T-helper 2 cell treated with Interferon-gamma antibody and Interleukin-4, amounts not matched to agents 100 ng/mL and 5 ng/mL, for 36 hours (primary cell): ENCODE measurements at regions not wholly inside any gene's neighbourhood (a gene's known extent, or its start where the extent isn't known, plus 50 kb on each side); places are given as distances from the start of the nearest gene placed in this dataset.
"Not testable (repeated sequence)": the region's sequence is repeated elsewhere in the genome, so short reads cannot be mapped to it uniquely, and the experiment has no call there.

Experiments
- intact Hi-C: fragments of 100-400 bp; cut with micrococcal nuclease; formaldehyde crosslinking; loops from one replicate; pipeline ENCODE4 v1.15.1; 2023

DNA sequence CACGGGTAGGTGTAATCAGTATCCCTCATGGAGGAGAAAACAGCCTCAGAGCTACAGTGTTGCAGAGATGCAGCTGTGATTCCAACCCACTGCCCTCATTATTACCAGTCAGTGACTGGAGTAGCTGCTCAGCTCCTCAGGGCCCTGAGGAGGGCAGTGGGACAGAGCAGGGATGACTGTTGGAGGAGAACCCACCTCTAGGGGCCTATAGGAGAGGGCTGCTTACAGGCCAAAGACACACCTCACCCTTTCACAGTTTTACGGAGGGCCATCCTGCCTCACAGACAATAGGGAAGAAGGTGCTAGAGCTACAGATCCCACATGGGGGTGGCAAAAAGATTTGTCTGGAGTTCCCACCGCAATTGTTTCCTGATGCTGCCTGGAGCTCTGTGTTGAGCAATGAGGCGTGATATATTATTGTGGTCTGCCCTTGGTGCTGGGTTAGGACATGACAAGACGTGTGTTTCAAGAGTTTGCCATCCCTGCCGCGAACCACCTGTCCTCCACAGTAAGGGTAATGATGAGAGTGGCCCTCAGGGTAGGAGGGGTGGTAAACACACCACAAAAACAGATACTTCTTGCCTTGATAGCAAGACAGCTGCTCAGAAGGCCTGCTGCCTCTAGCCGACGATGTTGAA lies 140.5 kb upstream of the TPM1 start:
- intact Hi-C loops: no loop called here

GRCh38 chr15:62902821-62903220 lies 139.7 kb upstream of the TPM1 start:
- intact Hi-C loops: no loop called here

DNA sequence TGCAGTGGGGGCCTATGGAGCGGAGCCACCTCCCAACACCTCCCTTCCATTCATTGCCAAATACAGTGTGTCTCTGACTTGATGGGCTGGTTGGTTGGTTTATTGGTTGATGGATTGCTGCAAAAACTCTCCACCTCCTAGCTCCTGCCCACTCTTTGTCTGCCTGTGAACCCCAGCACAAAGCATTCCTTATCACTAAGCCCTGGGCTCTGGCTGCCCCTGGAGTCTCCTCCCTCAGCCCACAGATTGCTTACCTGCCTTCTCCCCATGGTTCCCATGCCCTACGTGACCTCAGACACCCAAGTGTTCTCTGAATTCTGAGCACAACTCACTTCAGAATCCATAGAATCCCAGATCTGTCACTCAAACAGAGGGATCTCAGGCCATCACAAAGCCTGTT lies 139.1 kb upstream of the TPM1 start:
- intact Hi-C loops: no loop called here

- intact Hi-C loops: no loop called here
Measured at GRCh38 chr15:62904041-62904910, 138.3 kb upstream of the TPM1 start.

DNA sequence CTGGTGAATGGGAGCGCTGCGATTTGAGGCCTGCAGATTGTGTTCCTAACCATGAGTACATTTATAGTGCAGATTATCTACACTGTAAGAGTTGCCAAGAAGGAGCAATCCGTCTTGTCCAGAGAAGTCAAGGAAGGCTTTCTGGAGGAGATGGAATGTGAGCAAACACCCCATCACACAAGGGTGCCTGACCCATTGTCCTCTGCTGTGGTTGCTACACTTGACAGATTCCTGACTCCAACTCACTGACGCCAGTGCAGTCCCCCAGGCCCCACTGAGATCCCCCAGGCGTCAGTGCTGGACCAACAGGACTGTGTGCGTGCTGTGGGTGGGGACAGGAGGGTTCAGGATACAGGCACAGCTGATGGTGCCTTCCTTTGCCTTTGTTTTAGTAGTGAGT lies 135.9 kb upstream of the TPM1 start:
- intact Hi-C loops: no loop called here

DNA sequence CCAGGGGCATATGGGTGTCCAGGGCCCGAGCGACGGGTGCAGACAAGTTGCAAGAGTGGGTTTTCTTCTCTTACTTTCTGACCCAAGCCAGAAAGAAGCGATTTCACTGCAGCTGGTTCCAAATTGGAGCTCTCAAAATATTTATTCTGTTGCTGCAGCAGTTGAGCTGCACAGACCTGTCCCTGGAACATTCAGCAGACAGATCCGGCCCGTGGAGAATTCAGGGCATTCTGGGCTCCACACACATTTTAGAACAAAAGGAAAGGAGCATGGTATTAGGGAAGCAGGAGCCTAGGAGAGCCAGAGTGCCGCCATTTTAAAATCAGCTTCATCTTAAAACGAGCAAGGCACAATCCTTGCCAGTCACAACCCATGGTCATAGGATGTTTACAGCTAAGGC lies 135.3 kb upstream of the TPM1 start:
- intact Hi-C loops: no loop called here

DNA sequence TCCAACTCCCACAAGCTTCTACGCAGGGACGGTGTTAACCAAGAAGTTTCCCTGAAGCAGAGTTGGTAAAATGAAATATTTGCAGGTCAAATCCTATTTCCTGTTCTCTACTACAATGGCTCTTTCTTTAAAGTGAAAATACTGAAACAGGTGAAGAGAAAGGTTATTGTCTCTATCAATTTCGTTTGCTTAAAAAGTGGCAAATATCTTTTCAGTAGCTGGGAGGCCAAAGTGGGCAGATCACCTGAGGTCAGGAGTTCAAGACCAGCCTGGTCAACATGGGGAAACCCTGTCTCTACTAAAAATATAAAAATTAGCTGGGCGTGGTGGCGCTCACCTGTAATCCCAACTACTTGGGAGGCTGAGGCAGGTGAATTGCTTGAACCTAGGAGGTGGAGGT lies 134.2 kb upstream of the TPM1 start:
- intact Hi-C loops: not testable (repeated sequence)

- intact Hi-C loops: no loop called here
Measured at GRCh38 chr15:62909257-62909656, 133.3 kb upstream of the TPM1 start.

- intact Hi-C loops: no loop called here
Measured at GRCh38 chr15:62912282-62912681, 130.3 kb upstream of the TPM1 start.

DNA sequence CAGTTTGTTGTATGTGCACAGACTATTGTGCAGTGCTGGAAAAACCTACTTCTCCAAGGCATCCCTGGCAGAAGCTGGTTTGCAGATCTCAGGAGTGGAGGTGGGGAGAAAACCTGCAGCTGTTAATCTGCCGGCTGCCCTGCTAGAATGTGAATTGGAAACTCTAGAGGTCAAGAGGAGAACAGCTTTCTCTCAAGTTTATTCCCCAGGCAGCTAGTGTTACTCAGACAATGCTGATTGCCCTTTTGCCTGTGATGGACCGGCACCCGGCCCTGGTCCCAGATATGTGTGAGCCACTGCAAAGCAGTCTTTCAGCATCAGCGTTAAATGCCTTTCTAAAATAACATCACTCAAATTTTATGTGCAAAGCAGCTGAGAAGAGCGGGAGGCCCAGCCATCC lies 129.7 kb upstream of the TPM1 start:
- intact Hi-C loops: no loop called here

DNA sequence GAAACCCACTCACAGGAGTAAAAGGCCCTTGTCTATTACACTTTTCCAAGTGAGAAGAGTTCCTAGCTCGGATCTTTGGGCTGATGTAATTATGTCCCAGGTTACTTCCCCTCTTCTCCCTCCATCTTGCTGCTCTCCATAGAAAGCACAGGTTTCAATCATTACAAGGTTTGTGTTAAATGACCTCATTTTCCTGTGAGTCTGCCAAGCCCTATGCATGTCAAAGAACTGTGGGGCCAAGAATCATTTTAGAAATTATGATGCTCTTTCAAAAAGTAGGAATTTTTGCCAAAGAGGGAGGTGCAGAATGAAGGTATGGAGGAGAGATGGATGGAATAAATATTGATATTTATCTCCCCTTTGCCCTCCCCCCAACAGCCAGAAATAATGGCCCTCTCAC lies 129.3 kb upstream of the TPM1 start:
- intact Hi-C loops: no loop called here

GRCh38 chr15:62914461-62915079 lies 128.0 kb upstream of the TPM1 start:
- intact Hi-C loops: no loop called here

DNA sequence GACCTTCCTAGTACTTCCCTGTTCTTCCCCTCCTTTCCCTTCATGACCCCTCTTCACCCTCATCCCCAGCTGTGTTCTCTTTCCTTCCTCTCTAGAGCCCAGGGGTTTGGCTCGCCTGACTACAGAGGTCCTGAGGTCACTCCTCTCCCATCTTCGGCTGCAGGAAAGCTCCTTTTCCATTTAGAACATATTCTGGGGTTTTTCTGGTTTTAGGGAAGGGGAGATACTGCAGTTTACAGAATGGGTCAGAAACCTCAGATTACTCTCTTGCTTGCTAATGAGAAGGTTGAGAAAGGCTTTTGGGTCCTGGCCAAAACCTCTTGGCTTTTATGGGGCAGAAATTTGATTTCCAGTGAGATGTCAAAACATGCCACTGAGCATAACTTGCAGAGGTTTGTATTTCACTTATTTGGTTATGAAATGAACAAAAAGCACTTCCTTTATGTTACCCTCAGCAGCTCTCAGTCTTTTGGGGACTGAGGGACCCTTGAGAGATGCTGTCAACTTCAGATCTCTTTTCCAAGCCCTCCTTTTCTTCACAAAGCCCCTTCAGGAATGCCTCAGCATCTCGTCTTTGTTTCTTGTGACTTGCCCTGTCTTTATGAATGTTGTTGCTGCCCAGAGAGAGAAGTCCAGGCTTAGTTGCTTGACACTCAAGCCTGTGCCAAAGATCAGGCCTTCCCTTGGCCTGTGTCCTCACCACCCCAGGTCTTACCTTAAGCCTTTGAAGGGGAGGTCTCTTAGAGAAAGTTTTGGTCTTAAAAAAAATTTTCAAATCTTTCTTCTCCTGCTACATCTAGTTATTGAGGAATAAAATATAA lies 121.7 kb upstream of the TPM1 start:
- intact Hi-C loops: no loop called here

GRCh38 chr15:62922514-62922913 lies 120.0 kb upstream of the TPM1 start:
- intact Hi-C loops: no loop called here

GRCh38 chr15:62925875-62926274 lies 116.7 kb upstream of the TPM1 start:
- intact Hi-C loops: no loop called here

GRCh38 chr15:62927196-62927595 lies 115.4 kb upstream of the TPM1 start:
- intact Hi-C loops: no loop called here

DNA sequence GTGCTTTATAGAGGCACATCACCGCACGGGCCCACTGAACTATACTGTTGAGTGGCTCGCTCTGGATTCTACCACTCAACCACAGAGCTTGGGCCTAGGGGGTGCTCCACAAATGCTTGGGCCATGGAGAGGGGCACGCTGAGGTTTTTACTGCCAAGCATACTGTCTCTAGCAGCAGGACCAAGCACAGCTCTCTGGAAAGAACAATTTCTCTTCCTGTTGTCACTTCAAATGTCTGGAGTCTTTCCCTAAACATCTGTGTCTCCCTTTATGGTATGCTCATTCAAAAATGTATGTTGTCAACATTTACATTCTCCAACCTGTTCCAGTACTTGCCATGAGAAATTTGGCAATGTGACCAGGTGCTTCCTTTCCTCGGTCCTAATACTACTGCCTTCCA lies 114.7 kb upstream of the TPM1 start:
- intact Hi-C loops: no loop called here

- intact Hi-C loops: no loop called here
Measured at GRCh38 chr15:62928242-62928999, 114.1 kb upstream of the TPM1 start.

DNA sequence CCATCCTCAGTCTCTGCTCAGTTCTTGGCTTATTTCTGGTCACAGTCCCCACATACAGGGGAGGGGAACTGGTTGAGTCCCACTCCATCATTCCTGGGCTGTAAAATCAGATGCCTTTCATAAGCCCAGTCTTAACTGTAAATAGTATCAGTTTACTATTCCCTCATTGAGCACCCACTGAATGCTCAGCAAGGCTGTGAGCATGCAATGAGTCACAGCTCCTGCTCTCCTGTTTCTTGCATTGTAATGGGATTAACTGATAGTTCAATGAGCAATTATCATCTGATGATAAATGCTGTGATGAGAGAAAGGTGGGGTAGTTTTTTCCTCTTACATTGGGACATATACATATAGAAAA lies 113.6 kb upstream of the TPM1 start:
- intact Hi-C loops: no loop called here

DNA sequence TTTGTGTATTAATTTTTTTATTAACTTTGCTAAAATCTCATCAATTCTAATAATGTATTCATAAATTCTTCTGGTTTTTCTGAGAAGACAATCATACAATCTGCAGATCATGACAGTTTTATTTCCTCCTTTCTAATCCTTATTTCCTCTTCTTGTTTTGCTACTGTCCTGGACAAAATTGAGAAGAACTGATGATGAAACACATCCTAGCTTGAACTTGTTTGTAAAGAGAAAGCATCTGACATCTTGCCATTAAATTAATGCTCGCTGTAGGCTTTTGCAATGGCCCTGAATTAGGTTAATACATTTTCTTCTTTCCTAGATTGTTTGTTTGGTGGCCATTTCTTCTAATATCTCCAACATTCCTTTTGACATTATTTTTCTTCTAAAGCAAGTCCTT lies 110.9 kb upstream of the TPM1 start:
- intact Hi-C loops: no loop called here

DNA sequence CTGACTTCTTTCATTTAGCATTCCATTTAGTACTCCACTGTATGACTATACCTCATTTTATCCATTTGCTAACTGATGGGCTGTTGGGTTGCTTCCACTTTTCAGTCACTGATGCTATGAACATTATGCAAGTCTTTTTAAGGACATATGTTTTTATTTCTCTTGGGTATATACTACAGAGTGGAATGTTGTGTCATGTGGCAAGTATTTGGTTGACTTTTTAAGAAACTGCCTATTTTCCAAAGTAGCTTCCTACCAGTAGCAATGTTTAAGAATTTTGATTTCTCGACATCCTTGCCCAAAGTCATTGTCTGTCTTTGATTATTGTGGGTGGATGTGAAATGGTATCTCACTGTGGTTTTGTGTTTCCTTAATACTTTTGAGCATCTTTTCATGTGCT lies 110.1 kb upstream of the TPM1 start:
- intact Hi-C loops: no loop called here
